Right atrium auricular region (tissue), 2 donors: ENCODE measurements at regions not wholly inside any gene's neighbourhood (a gene's known extent, or its start where the extent isn't known, plus 50 kb on each side); places are given as distances from the start of the nearest gene placed in this dataset.

Experiments
- DNase-seq: peaks from one replicate; pipeline ENCODE4 v3.0.0-alpha.2; 2019; ENCODE audit warnings: low spot score
- H3K27ac ChIP-seq, 2 donors: fragments of 200-600 bp; sonication (generic); 1 replicate in 1 of 2; 2 replicates in 1 of 2; pipeline ENCODE4 v1.5.1; 2016 to 2019
- H3K27me3 ChIP-seq, 2 donors: fragments of 200-600 bp; sonication (generic); one replicate each; pipeline versions ENCODE4 v1.5.1 to v1.6.0; 2017 to 2019
- H3K36me3 ChIP-seq: fragments of 200-600 bp; sonication (generic); one replicate; pipeline ENCODE4 v1.5.1; 2016
- H3K4me1 ChIP-seq, 2 donors: fragments of 200-600 bp; sonication (generic); one replicate each; pipeline versions ENCODE4 v1.5.1 to v1.6.0; 2017 to 2019
- H3K4me3 ChIP-seq, 2 donors: fragments of 200-600 bp; sonication (generic); 1 replicate in 1 of 2; 2 replicates in 1 of 2; pipeline ENCODE4 v1.5.1; 2017 to 2019; ENCODE audit warnings: mild to moderate bottlenecking in 1 of 2, moderate library complexity in 1 of 2
- H3K9me3 ChIP-seq, 2 donors: fragments of 200-600 bp; sonication (generic); one replicate each; pipeline ENCODE4 v1.5.1; 2019
- CTCF ChIP-seq, 2 donors: fragments of 200-600 bp; sonication (generic); IDR thresholded peaks; one replicate each; pipeline ENCODE4 v1.5.1; 2019; ENCODE audit warnings: antibody characterized with exemption in 2 of 2

- H3K27me3 ChIP-seq: no peaks in the 10 kb centered on the region
- DNase-seq: no peak
- no peaks in the 10 kb centered on the region for H3K9me3 ChIP-seq
- no peak overlapping the region for H3K27ac ChIP-seq
- H3K36me3 ChIP-seq: no peaks in the 10 kb centered on the region
- no peak overlapping the region for H3K4me3 ChIP-seq
- TF ChIP-seq CTCF (IDR thresholded peaks at IDR 0.05): no peak
- no peaks in the 10 kb centered on the region for H3K4me1 ChIP-seq
Measured at GRCh38 chr2:22756276-22757043, 628.5 kb upstream of the KLHL29 start.

- Histone ChIP-seq H3K36me3 (no peaks in the 10 kb centered on the region), H3K4me1 (no peaks in the 10 kb centered on the region), H3K27me3 (no peaks in the 10 kb centered on the region), H3K4me3 (no peak overlapping the region), H3K27ac (no peak overlapping the region), H3K9me3 (no peaks in the 10 kb centered on the region)
- TF ChIP-seq CTCF (IDR thresholded peaks at IDR 0.05): no peak
- no peak for DNase-seq
Measured at GRCh38 chr2:22769497-22769896, 615.5 kb upstream of the KLHL29 start.

- no peaks in the 10 kb centered on the region for H3K36me3 ChIP-seq
- no peaks in the 10 kb centered on the region for H3K27me3 ChIP-seq
- TF ChIP-seq CTCF (IDR thresholded peaks at IDR 0.05): no peak
- no peaks in the 10 kb centered on the region for H3K4me1 ChIP-seq
- no peak overlapping the region for H3K4me3 ChIP-seq
- DNase-seq: no peak
- no peak overlapping the region for H3K27ac ChIP-seq
- H3K9me3 ChIP-seq: no peaks in the 10 kb centered on the region
Measured at GRCh38 chr2:22784566-22784965, 600.4 kb upstream of the KLHL29 start.

GRCh38 chr2:22786817-22787216 lies 598.2 kb upstream of the KLHL29 start:
- no peaks in the 10 kb centered on the region for H3K27me3 ChIP-seq
- no peak for DNase-seq
- H3K4me3 ChIP-seq: no peak overlapping the region
- H3K9me3 ChIP-seq: no peaks in the 10 kb centered on the region
- no peaks in the 10 kb centered on the region for H3K4me1 ChIP-seq
- no peak overlapping the region for H3K27ac ChIP-seq
- H3K36me3 ChIP-seq: no peaks in the 10 kb centered on the region
- TF ChIP-seq CTCF (IDR thresholded peaks at IDR 0.05): no peak

GRCh38 chr2:22787745-22788144 lies 597.2 kb upstream of the KLHL29 start:
- H3K4me3 ChIP-seq: no peak overlapping the region
- no peaks in the 10 kb centered on the region for H3K36me3 ChIP-seq
- no peaks in the 10 kb centered on the region for H3K27me3 ChIP-seq
- no peak for DNase-seq
- H3K9me3 ChIP-seq: no peaks in the 10 kb centered on the region
- TF ChIP-seq CTCF (IDR thresholded peaks at IDR 0.05): no peak
- no peak overlapping the region for H3K27ac ChIP-seq
- no peaks in the 10 kb centered on the region for H3K4me1 ChIP-seq
